Midbrain (tissue), 1 donor: ENCODE measurements at regions not wholly inside any gene's neighbourhood (a gene's known extent, or its start where the extent isn't known, plus 50 kb on each side); places are given as distances from the start of the nearest gene placed in this dataset.
"Not testable (repeated sequence)": the region's sequence is repeated elsewhere in the genome, so short reads cannot be mapped to it uniquely, and the experiment has no call there.

ENCODE experiments used
- DNase-seq: peaks from one replicate; lab custom pipeline; 2025; lab: John Stamatoyannopoulos, UW

GRCh38 chr9:106432631-106433030 lies 430.3 kb upstream of the ZNF462 start:
- DNase-seq, result no peak

- no peak for DNase-seq
Observed at GRCh38 chr9:106438928-106439327, 424.0 kb upstream of the ZNF462 start.

- DNase-seq, result no peak
Observed at GRCh38 chr9:106441283-106441682, 421.7 kb upstream of the ZNF462 start.

DNA sequence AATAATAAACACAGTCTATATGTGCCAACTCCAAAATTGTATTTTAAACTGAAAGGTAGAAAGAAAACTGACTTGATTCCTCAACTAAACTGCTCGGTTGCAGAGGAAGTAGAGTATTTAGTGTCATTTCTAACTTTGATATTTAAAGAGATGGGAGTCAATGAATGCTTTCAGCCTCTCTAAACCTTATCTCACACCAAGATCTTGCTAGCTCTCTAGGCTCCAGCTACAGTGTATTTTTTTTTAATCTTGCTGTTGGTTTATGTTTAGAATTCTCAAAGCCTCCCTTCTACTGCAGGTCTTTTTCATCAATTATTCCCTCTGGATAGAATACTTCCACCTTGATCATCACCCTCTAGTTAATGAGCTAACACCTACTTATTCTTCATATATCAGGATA lies 419.4 kb upstream of the ZNF462 start:
- DNase-seq, result no peak

- DNase-seq, result no peak
Observed at GRCh38 chr9:106445107-106445506, 417.9 kb upstream of the ZNF462 start.

- DNase-seq, result no peak
Observed at GRCh38 chr9:106449336-106449927, 413.5 kb upstream of the ZNF462 start.

GRCh38 chr9:106450549-106450948 lies 412.4 kb upstream of the ZNF462 start:
- DNase-seq, result no peak

GRCh38 chr9:106451223-106451622 lies 411.7 kb upstream of the ZNF462 start:
- no peak for DNase-seq

DNA sequence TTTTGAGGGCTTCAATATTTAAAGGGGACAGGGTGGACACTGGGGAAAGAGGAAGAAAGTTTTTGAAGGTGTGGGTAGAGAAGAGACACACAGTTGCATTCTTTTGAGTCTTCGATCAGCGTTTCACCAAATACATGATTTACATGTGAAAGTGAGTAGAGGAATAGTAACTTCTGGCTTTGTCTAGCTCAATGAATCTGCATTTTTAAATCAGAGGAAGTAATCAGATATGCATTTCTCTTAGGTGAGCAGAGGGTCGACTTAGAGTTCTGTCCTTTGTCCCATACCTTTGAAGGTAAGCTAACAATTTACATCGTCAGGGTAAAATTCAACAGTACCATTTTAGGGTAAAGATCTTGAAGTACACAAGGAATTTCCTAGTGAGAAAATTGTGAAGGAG lies 406.4 kb upstream of the ZNF462 start:
- no peak for DNase-seq

- DNase-seq, result no peak
Observed at GRCh38 chr9:106467113-106467864, 395.7 kb upstream of the ZNF462 start.

- DNase-seq, result no peak
Observed at GRCh38 chr9:106467865-106468164, 395.2 kb upstream of the ZNF462 start.

DNA sequence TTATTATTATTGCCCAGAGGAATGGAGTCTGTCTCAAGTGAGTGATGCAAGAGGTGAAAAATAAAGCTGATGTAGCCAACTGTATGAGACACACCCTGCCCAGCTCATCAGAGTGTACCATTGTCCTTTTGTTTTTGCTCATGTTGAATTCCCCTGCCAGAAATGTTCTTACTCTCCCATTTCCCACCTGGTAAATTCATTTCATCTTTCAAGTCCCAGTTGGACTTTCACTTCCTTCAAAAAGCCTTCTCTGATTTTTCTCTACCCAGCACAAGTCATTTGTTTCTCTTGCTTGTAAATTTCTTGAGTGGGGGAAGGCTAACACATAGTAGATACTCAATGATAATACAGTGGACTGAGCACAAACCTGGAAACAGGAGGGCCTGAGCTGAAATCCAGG lies 394.5 kb upstream of the ZNF462 start:
- no peak for DNase-seq

GRCh38 chr9:106478312-106478711 lies 384.7 kb upstream of the ZNF462 start:
- no peak for DNase-seq

DNA sequence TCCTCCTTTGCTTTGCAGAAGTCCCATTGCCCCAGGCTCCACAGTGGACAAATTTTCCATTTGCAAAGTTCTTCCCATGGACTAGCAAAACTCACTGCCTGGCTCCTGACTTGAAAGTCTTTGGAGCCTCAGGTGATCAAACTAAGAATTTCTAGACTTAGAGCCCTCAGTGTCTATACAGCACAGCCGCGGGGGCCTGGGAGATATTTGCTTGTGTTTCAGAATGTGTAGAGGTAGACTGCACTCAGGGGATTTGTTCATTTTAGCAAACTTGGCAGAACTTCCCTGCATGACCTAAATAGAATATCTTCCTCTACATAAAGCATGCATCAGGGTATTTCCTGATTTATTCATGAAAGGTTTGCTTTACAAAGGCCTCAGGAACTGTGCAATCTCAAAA lies 384.2 kb upstream of the ZNF462 start:
- DNase-seq, result no peak

DNA sequence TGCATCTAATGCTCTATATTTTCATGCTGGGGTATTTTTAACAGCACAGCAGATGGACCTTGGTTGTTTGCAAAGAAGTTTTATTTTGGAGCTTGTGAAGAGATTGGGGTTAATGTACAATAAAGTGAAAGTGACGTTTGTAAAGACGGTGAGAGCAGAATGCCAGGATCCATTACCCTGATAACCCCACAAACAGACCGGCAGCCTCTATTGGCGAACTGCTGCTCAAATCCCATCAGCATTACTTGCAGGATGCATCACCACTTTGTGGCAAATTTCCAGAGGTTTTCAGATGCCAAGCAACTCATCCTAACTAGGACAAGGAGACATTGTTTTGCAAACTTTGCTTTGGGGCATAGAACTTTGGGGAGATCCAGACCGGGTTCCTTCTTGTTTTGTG lies 383.3 kb upstream of the ZNF462 start:
- no peak for DNase-seq

- DNase-seq, result no peak
Observed at GRCh38 chr9:106481013-106481609, 381.9 kb upstream of the ZNF462 start.

- DNase-seq, result no peak
Observed at GRCh38 chr9:106482733-106483132, 380.2 kb upstream of the ZNF462 start.

- no peak for DNase-seq
Observed at GRCh38 chr9:106486685-106487084, 376.3 kb upstream of the ZNF462 start.

DNA sequence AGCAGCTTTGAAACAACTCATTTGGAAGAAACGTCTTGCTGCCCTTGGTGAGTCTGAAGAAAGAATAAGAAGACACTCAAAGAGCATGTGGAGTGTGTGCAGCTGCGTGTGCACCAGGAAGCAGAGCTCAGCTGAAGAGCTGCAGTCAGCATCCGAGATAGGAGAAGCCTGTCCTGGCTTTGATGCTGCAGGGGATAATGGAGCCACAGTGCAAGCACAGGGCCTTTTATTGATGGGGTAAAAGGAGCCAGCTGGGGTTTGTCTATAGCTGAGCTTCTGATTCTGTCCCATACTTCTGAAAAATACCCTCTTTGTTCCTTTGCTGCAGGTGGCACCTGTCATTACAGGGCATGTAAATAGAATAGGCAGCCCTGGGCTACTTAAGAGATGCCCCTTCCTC lies 375.7 kb upstream of the ZNF462 start:
- DNase-seq, result peak; percentile 44

GRCh38 chr9:106492126-106492525 lies 370.8 kb upstream of the ZNF462 start:
- not testable (repeated sequence) for DNase-seq

- DNase-seq, result no peak
Observed at GRCh38 chr9:106500171-106500570, 362.8 kb upstream of the ZNF462 start.

DNA sequence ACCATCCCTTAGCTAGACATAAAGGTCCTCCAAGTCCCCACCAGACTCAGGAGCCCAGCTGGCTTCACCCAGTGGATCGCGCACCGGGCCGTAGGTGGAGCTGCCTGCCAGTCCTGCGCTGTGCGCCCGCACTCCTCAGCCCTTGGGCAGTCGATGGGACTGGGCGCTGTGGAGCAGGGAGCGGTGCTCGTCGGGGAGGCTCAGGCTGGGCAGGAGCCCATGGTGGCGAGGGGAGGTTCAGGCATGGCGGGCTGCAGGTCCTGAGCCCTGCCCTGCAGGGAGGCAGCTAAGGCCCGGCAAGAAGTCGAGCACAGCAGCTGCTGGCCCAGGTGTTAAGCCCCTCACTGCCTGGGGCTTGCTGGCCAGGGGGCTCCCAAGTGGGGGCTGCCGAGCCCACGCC lies 361.8 kb upstream of the ZNF462 start:
- DNase-seq, result not testable (repeated sequence)

DNA sequence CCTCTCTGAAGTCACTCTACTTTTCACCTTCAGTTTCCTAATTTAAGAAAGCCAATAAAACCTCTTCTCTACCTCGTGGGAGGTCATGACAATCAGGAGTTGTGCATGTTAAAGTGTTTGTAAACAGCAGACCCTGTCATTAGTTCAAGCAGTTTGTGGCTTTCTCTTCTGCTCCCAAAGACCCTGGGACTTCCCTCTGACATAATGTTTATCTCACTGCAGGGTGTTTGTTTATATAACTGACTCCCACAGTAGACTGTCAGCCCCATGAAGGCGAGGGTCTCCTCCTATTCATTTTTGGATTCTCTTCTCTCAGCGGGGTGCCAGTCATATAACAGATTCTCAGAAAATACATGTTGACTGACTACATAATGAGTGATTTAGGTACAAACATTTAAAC lies 360.0 kb upstream of the ZNF462 start:
- DNase-seq, result no peak

DNA sequence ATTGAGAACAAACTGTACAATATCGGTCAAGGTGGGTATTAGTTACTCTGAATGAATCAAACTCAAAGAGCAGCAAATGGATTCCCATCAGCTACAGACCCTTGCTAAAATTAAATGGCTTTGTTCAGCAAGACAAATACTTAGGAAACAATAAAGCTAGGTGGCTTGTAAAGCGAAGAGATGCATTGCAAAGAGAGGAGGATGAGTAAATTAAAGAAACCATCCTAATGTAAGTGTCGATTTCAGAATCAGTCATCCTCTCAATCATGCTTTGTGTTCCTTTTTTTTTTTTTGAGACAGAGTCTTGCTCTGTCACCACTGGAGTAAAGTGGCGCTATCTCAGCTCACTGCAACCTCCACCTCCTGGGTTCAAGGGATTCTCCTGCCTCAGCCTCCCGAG lies 359.2 kb upstream of the ZNF462 start:
- no peak for DNase-seq
